Right lobe of liver (tissue), 6 donors: ENCODE measurements at regions not wholly inside any gene's neighbourhood (a gene's known extent, or its start where the extent isn't known, plus 50 kb on each side); places are given as distances from the start of the nearest gene placed in this dataset.

Experiments
- ATAC-seq, 4 donors: fragments of 200-7000 bp; cut with Tn5 transposase; one replicate each; pipeline ENCODE4 v1.9.1; 2020; ENCODE audit warnings: mild to moderate bottlenecking in 4 of 4, moderate library complexity in 4 of 4
- DNase-seq, 3 donors: peaks; one replicate each; pipeline ENCODE4 v3.0.0-alpha.2; 2020
- H3K27ac ChIP-seq, 3 donors: fragments of 200-600 bp; one replicate each; pipeline ENCODE4 v1.8.0; 2022
- H3K27me3 ChIP-seq, 2 donors: fragments of 200-600 bp; one replicate each; pipeline ENCODE4 v1.8.0; 2022
- H3K36me3 ChIP-seq, 4 donors: fragments of 200-600 bp; sonication (generic) in 1 of 4; one replicate each; pipeline versions ENCODE4 v1.5.1 to v1.8.0; 2017 to 2022; ENCODE audit warnings: control low read depth in 1 of 4
- H3K4me1 ChIP-seq, 4 donors: fragments of 200-600 bp; sonication (generic) in 1 of 4; one replicate each; pipeline versions ENCODE4 v1.5.1 to v1.8.0; 2017 to 2022; ENCODE audit warnings: control low read depth in 1 of 4
- H3K4me3 ChIP-seq, 3 donors: fragments of 200-600 bp; one replicate each; pipeline ENCODE4 v1.8.0; 2022
- H3K9me3 ChIP-seq, 4 donors: fragments of 200-600 bp; sonication (generic) in 1 of 4; one replicate each; pipeline versions ENCODE4 v1.5.1 to v1.8.0; 2017 to 2022; ENCODE audit warnings: control low read depth in 1 of 4
- POLR2A ChIP-seq: fragments of 450-650 bp; IDR thresholded peaks from one replicate; pipeline ENCODE4 v1.6.1; 2017; ENCODE audit warnings: antibody characterized with exemption, mild to moderate bottlenecking
- WGBS: methylation state at CpG from one replicate; pipeline ENCODE4 v1.1.6; 2018; ENCODE audit warnings: low coverage, low lambda C conversion rate; ENCODE audit not compliant: insufficient coverage; ENCODE audit errors: missing lambda C conversion rate; 5-methylcytosine and 5-hydroxymethylcytosine counted together
- intact Hi-C, 2 donors: fragments of 100-400 bp; cut with DNase I; formaldehyde crosslinking; loops; one replicate each; pipeline versions ENCODE4 v1.11.2 to v1.14.1; 2022
- TF ChIP-seq, protein P1 (sequence below), 4 donors: fragments of 200-600 bp in 3 of 4; fragments of 450-650 bp in 1 of 4; IDR thresholded peaks; one replicate each; pipeline versions ENCODE4 v1.5.1 to v1.8.0; 2016 to 2022; ENCODE audit warnings: antibody characterized with exemption in 4 of 4, mild to moderate bottlenecking in 2 of 4
- donor health status: DM: no; HTN: yes; CAD: no.
- donor health status: DM: no; HTN: no; CAD: no.
- donor health status: DM: no; HTN: no; CAD: no.
- donor health status: DM: no; HTN: yes; CAD: no.
- donor health status: DM: no; HTN: yes; CAD: no.

DNA sequence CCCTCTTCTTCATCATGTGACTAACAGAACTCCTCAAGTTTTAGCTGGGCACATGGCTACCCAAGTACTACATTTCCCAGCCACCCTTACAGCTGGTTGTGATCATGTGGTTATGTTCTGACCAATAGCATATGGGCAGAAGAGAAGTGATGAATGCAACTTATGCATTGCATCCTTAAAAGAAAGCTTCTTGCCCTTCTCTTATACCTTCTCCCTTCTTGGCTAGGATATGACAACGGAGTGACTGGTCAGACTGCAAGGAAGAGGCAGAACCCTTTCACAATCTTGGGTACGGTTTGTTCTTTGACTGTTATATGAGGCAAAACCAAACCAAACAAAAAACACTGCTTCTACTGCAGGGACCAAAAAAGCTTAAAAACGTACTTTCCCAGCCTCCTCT, 66.5 kb upstream of the MAX start:
- no peaks in the 10 kb centered on the region for H3K36me3 ChIP-seq
- TF ChIP-seq POLR2A = no peak
- TF ChIP-seq, protein P1, sequence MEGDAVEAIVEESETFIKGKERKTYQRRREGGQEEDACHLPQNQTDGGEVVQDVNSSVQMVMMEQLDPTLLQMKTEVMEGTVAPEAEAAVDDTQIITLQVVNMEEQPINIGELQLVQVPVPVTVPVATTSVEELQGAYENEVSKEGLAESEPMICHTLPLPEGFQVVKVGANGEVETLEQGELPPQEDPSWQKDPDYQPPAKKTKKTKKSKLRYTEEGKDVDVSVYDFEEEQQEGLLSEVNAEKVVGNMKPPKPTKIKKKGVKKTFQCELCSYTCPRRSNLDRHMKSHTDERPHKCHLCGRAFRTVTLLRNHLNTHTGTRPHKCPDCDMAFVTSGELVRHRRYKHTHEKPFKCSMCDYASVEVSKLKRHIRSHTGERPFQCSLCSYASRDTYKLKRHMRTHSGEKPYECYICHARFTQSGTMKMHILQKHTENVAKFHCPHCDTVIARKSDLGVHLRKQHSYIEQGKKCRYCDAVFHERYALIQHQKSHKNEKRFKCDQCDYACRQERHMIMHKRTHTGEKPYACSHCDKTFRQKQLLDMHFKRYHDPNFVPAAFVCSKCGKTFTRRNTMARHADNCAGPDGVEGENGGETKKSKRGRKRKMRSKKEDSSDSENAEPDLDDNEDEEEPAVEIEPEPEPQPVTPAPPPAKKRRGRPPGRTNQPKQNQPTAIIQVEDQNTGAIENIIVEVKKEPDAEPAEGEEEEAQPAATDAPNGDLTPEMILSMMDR (IDR thresholded peaks at IDR 0.05) = no peak
- H3K9me3 ChIP-seq = no peaks in the 10 kb centered on the region
- intact Hi-C loops = loop anchor here (10.0 kb wide), 1 partner anchor 656 kb away; no protein-coding TSS in a partner anchor
- peaks cover 0 to 4% of the 10 kb centered on the region in 2 donors for H3K27me3 ChIP-seq
- H3K4me3 ChIP-seq = no peak overlapping the region
- WGBS = 4% methylated on average over 3 of the region's 3 CpGs
- no peaks in the 10 kb centered on the region for H3K4me1 ChIP-seq
- ATAC-seq (no peak), DNase-seq (no peak)
- no peak overlapping the region for H3K27ac ChIP-seq

DNA sequence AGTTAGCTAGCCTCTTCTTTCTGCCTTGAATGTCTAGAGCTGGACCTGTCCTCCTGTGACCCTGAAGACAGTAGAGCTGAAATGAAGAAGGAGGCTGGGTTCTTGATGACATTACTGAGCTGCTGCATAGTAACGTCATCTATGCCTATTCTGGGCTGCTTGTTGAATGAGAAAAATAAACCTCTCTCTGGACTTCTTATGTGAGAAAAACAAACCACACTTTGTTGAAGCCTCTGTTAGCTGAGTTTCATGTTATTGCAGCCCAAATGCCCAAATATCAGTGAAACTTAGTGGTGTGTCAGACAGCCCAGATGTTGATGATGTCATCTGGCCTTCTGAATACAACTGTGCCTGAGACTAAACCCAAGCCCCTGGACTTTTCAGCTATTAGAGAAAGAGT, 67.0 kb upstream of the MAX start:
- WGBS = 27% methylated on average over 1 of the region's 1 CpG
- Histone ChIP-seq H3K4me3 (no peak overlapping the region), H3K9me3 (no peaks in the 10 kb centered on the region), H3K36me3 (no peaks in the 10 kb centered on the region), H3K4me1 (no peaks in the 10 kb centered on the region), H3K27me3 (peaks cover 0 to 4% of the 10 kb centered on the region in 2 donors), H3K27ac (no peak overlapping the region)
- DNase-seq = no peak
- no peak for ATAC-seq
- intact Hi-C loops = loop anchor here (10.0 kb wide), 1 partner anchor 655 kb away; no protein-coding TSS in a partner anchor
- TF ChIP-seq POLR2A = no peak
- TF ChIP-seq, protein P1 (IDR thresholded peaks at IDR 0.05) = no peak

DNA sequence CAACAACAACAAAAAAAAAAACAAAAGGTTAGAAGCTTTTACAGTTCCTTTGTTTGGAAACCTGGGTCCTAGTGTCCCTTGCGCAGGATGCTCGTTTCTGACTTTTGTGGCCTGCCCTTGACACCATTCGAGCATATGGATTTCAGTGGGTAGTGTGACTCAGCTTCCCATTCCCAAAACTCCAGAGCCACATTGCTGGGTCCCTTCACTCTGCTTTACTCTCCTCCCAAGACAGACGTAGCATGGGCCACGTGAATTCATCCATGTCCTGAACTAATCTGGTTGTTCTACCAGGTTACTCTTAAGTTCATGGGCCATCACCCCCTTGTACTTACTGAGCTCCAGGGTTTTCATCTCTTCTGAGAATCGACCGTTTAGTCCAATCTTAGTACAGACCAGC, 68.0 kb upstream of the MAX start:
- intact Hi-C loops = no loop called here
- Histone ChIP-seq H3K4me1 (no peaks in the 10 kb centered on the region), H3K27ac (no peak overlapping the region), H3K4me3 (no peak overlapping the region), H3K36me3 (no peaks in the 10 kb centered on the region), H3K27me3 (peaks cover 0 to 4% of the 10 kb centered on the region in 2 donors), H3K9me3 (no peaks in the 10 kb centered on the region)
- ATAC-seq (no peak), DNase-seq (no peak)
- 40% methylated on average over 7 of the region's 7 CpGs for WGBS
- TF ChIP-seq, protein P1 (IDR thresholded peaks at IDR 0.05) = no peak
- TF ChIP-seq POLR2A = no peak

DNA sequence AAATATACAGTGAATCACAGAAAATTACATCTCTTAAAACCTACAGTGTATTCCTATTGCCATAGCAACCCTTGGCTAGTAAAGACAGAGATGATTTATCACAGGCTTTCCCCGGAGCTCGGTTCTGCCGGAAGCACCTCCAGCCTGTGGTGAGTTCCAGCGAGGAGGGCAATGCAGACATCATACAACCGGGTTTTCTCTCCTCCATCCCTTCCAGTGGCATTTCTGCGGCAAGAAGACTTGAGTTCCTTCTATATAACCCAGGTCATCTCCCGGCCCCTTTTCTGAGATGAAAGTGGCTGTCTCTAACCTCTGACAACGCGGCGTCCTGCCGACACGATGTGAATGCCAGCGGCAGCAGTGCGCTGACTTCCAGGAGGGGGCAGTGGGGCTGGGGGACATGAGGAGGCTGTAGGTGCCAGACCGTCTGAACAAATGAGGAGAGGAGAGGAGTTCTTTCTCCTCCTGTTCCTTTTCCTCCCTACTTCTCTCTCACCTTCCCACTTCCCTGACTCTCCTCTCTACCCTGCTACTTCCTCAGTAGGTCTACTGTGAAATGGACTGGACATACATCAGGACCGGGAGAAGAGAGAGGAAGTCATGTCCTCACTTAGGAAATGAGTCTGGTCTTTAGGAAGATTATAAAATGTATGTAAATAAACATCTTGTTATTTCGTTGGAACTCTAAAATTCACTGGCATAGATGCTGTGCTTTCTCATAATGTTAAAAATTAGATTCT, 68.6 kb upstream of the MAX start:
- TF ChIP-seq POLR2A = no peak
- TF ChIP-seq, protein P1 (IDR thresholded peaks at IDR 0.05) = no peak
- Histone ChIP-seq H3K36me3 (no peaks in the 10 kb centered on the region), H3K4me1 (no peaks in the 10 kb centered on the region), H3K9me3 (no peaks in the 10 kb centered on the region), H3K4me3 (no peak overlapping the region), H3K27me3 (peaks cover 0 to 4% of the 10 kb centered on the region in 2 donors), H3K27ac (no peak overlapping the region)
- no peak for DNase-seq
- peak in 3 of 4 donors; percentile 28 to 42 (median 28) for ATAC-seq
- 16% methylated on average over 10 of the region's 17 CpGs for WGBS
- intact Hi-C loops = no loop called here
